B cell (primary cell): ENCODE measurements at regions not wholly inside any gene's neighbourhood (a gene's known extent, or its start where the extent isn't known, plus 50 kb on each side); places are given as distances from the start of the nearest gene placed in this dataset.

Source experiments
- CTCF ChIP-seq: fragments of 200-600 bp; IDR thresholded peaks from one replicate; pipeline ENCODE4 v1.8.0; 2022; ENCODE audit warnings: antibody characterized with exemption, mild to moderate bottlenecking
- EZH2 ChIP-seq: IDR thresholded peaks from 2 replicates; pipeline ENCODE4 v1.6.1; 2012; ENCODE audit warnings: borderline replicate concordance, low read depth, mild to moderate bottlenecking, moderate library complexity, low read length; ENCODE audit not compliant: insufficient read depth, poor library complexity, severe bottlenecking

GRCh38 chr10:84074521-84074920 is 64.8 kb upstream of the GHITM start:
- no peak for TF ChIP-seq CTCF
- TF ChIP-seq EZH2: no peak
